ENCODE measurements at regions not wholly inside any gene's neighbourhood (a gene's known extent, or its start where the extent isn't known, plus 50 kb on each side); places are given as distances from the start of the nearest gene placed in this dataset.
"Not testable (repeated sequence)": the region's sequence is repeated elsewhere in the genome, so short reads cannot be mapped to it uniquely, and the experiment has no call there.

DNA sequence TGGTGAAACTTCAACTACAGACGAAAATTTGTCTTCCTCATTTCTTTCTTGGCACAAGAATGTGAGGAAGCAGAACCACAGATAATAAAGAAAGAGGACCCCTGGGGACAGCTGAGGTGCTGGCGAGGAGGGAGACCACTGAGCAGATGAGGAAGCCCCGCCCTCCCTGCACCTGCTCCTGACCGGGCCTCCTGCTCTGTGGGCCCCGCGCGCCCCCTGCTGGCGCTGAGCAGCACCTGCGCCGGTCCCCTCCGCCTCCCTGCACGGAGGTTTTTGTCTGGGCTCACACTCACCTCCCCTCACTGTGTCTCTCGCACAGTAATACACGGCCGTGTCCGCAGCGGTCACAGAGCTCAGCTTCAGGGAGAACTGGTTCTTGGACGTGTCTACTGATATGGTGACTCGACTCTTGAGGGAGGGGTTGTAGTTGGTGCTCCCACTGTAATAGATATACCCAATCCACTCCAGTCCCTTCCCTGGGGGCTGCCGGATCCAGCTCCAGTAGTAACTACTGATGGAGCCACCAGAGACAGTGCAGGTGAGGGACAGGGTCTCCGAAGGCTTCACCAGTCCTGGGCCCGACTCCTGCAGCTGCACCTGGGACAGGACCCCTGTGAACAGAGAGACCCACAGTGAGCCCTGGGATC lies 1100.7 kb downstream of the TMEM121 start:
- not testable (repeated sequence) for H3K9me3 ChIP-seq, H3K4me1 ChIP-seq
- TF ChIP-seq, protein P1, sequence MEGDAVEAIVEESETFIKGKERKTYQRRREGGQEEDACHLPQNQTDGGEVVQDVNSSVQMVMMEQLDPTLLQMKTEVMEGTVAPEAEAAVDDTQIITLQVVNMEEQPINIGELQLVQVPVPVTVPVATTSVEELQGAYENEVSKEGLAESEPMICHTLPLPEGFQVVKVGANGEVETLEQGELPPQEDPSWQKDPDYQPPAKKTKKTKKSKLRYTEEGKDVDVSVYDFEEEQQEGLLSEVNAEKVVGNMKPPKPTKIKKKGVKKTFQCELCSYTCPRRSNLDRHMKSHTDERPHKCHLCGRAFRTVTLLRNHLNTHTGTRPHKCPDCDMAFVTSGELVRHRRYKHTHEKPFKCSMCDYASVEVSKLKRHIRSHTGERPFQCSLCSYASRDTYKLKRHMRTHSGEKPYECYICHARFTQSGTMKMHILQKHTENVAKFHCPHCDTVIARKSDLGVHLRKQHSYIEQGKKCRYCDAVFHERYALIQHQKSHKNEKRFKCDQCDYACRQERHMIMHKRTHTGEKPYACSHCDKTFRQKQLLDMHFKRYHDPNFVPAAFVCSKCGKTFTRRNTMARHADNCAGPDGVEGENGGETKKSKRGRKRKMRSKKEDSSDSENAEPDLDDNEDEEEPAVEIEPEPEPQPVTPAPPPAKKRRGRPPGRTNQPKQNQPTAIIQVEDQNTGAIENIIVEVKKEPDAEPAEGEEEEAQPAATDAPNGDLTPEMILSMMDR (IDR thresholded peaks at IDR 0.05): peak in 1 of 3 experiments; percentile 30

DNA sequence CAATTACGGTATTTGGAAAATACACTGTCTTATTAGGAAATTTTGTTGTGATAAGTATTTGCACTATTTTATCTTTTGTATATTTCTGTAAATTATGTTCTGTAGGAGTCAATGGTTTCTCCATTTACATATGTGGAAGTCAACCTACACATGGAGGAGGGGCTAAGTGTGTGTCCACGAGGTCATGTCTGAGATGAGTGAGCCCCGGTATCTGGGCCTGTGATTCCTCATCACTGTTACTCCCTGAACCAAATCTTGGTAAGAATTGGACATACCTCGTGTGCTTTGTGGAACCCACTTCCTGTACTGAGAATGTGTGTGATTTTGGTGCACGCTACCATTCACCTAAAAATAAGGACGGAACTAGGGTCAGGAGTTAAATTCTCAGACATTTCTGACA lies 1105.5 kb downstream of the TMEM121 start:
- TF ChIP-seq, protein P1 (IDR thresholded peaks at IDR 0.05): no peak
- H3K36me3 ChIP-seq: no peaks in the 10 kb centered on the region
- intact Hi-C loops (cut with DNase I): no loop called here

More for the DNA sequence above, 1100.7 kb downstream of the TMEM121 start:
- peak in 1 of 2 donors; percentile 65 for DNase-seq (ENCODE audit: low spot score in 2 of 2)
- H3K27me3 ChIP-seq; H3K36me3 ChIP-seq; H3K4me3 ChIP-seq; H3K27ac ChIP-seq; intact Hi-C loops (cut with DNase I): not testable (repeated sequence)

DNA sequence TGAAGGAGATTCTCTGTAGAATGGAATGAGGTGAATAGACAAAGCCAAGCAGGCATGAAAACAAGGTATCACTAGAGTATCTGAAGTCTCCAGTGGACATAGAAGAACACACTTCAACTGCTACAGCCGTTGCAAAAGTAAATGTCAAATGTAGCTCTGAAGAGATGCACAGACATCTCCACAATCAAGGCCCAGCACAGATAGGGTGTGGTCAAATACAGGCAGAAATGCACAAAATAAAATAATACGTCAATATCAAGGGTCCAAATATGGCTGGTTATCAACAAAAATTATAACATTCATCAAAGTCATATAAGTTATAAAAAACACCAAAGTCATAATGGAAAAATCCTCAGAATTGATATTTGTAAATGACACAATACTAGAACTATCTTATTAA lies 1107.3 kb downstream of the TMEM121 start:
- H3K27me3 ChIP-seq: no peaks in the 10 kb centered on the region
- no peaks in the 10 kb centered on the region for H3K4me1 ChIP-seq
- H3K9me3 ChIP-seq: no peaks in the 10 kb centered on the region
- no peak for DNase-seq (ENCODE audit: low spot score in 2 of 2)
- TF ChIP-seq, protein P1 (IDR thresholded peaks at IDR 0.05): no peak
- H3K4me3 ChIP-seq: no peak overlapping the region
- no peaks in the 10 kb centered on the region for H3K36me3 ChIP-seq
- no peak overlapping the region for H3K27ac ChIP-seq
- intact Hi-C loops (cut with DNase I): no loop called here

More for the DNA sequence above, 1105.5 kb downstream of the TMEM121 start:
- Histone ChIP-seq H3K4me3 (no peak overlapping the region), H3K4me1 (no peaks in the 10 kb centered on the region), H3K9me3 (no peaks in the 10 kb centered on the region), H3K27me3 (no peaks in the 10 kb centered on the region), H3K27ac (no peak overlapping the region)
- DNase-seq (ENCODE audit: low spot score in 2 of 2): no peak

DNA sequence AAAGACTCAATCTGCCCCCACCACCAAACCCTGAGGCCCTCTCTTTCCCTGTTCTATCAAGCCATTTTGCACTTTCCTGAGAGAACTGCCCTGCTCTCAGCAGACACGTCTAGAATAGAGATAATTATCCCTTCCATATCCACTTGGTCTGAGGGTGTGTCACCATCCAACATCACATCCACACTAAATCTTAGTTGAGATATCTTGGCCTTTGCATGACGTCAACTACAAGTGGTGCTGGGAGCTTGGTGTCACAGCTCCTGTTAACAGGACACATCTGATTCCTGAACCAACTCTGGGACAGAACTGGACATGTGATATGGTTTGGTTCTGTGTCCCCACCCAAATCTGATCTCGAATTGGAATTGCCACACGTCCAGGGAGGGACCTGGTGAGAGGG lies 1109.2 kb downstream of the TMEM121 start:
- Histone ChIP-seq H3K9me3 (no peaks in the 10 kb centered on the region), H3K4me1 (no peaks in the 10 kb centered on the region), H3K27me3 (no peaks in the 10 kb centered on the region), H3K36me3 (no peaks in the 10 kb centered on the region), H3K4me3 (no peak overlapping the region), H3K27ac (no peak overlapping the region)
- no peak for DNase-seq (ENCODE audit: low spot score in 2 of 2)
- TF ChIP-seq, protein P1 (IDR thresholded peaks at IDR 0.05): no peak
- intact Hi-C loops (cut with DNase I): no loop called here

DNA sequence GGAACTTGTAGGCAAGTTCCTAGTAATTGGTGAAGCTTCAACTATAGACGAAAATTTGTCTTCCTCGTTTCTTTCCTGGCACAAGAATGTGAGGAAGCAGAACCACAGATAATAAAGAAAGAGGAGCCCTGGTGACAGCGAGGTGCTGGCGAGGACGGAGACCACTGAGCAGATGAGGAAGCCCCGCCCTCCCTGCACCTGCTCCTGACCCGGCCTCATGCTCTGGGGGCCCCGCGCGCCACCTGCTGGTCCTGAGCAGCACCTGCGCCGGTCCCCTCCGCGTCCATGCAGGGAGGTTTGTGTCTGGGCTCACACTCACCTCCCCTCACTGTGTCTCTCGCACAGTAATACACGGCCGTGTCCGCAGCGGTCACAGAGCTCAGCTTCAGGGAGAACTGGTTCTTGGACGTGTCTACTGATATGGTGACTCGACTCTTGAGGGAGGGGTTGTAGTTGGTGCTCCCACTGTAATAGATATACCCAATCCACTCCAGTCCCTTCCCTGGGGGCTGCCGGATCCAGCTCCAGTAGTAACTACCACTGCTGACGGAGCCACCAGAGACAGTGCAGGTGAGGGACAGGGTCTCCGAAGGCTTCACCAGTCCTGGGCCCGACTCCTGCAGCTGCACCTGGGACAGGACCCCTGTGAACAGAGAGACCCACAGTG lies 1112.5 kb downstream of the TMEM121 start:
- H3K4me3 ChIP-seq; H3K36me3 ChIP-seq; H3K9me3 ChIP-seq; H3K27ac ChIP-seq; H3K4me1 ChIP-seq; DNase-seq (ENCODE audit: low spot score in 2 of 2); H3K27me3 ChIP-seq; intact Hi-C loops (cut with DNase I): not testable (repeated sequence)

DNA sequence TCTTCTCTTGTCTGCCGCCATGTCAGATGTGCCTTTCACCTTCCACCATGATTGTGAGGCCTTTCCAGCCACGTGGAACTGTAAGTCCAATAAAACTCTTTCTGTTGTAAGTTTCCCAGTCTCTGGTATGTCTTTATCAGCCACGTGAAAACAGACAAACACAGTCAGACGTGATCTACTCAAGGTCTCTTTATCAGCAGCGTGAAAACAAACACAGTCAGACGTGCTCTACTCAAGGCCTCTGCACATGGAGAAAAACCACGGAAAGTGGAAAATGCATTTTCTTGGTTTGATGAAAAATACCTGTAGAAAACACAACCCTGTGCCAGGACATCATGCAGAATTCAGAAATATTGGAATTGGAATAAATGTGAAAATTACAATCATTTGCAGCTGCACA lies 1115.7 kb downstream of the TMEM121 start:
- TF ChIP-seq, protein P1 (IDR thresholded peaks at IDR 0.05): no peak

DNA sequence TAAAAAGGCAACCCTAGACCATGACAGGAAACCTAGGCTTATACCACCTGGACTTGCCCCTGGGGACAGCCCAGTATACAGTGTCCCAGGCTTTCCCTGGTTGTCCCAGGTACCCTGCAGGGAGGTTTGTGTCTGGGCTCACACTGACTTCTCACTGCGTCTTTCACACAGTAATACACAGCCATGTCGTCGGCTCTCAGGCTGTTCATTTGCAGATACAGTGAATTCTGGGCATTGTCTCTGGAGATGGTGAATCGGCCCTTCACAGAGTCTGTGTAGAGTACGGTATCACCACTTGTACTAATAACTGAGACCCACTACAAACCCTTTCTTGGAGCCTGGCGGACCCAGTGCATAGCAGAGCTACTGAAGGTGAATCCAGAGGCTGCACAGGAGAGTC lies 1116.6 kb downstream of the TMEM121 start:
- H3K4me1 ChIP-seq; H3K27me3 ChIP-seq; intact Hi-C loops (cut with DNase I); H3K9me3 ChIP-seq; DNase-seq (ENCODE audit: low spot score in 2 of 2); H3K27ac ChIP-seq; H3K36me3 ChIP-seq; H3K4me3 ChIP-seq: not testable (repeated sequence)

More for the DNA sequence above, 1115.7 kb downstream of the TMEM121 start:
- no peaks in the 10 kb centered on the region for H3K4me1 ChIP-seq
- no peak for DNase-seq (ENCODE audit: low spot score in 2 of 2)
- H3K27ac ChIP-seq: no peak overlapping the region
- H3K9me3 ChIP-seq: no peaks in the 10 kb centered on the region
- no peak overlapping the region for H3K4me3 ChIP-seq
- no peaks in the 10 kb centered on the region for H3K36me3 ChIP-seq
- H3K27me3 ChIP-seq: no peaks in the 10 kb centered on the region
- intact Hi-C loops (cut with DNase I): no loop called here

DNA sequence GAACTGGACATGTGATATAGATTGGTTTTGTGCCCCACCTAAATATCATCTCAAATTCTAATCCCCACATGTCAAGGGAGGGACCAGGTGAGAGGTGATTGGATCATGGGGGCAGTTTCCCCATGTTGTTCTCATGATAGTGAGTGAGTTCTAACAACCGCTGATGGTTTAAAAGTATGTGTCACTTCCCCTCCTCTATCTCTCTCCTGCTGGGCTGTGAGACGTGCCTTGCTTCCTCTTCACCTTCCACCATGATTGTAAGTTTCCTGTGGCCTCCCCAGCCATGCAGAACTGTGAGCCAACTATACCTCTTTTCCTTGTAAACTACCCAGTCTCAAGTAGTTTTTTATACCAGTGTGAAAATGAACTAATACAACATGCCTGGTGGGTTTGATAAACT lies 1122.5 kb downstream of the TMEM121 start:
- H3K4me1 ChIP-seq; intact Hi-C loops (cut with DNase I); H3K27ac ChIP-seq; H3K4me3 ChIP-seq; H3K9me3 ChIP-seq; H3K27me3 ChIP-seq; H3K36me3 ChIP-seq; DNase-seq (ENCODE audit: low spot score in 2 of 2): not testable (repeated sequence)

All from ascending aorta (tissue), 2 donors.